Stimulated activated CD8-positive, alpha-beta memory T cell treated with anti-CD3 and anti-CD28 coated beads, Interleukin-2, amount 100 ng/mL, for 1 hour (primary cell): ENCODE measurements at regions not wholly inside any gene's neighbourhood (a gene's known extent, or its start where the extent isn't known, plus 50 kb on each side); places are given as distances from the start of the nearest gene placed in this dataset.
"Not testable (repeated sequence)": the region's sequence is repeated elsewhere in the genome, so short reads cannot be mapped to it uniquely, and the experiment has no call there.

Experiments
- DNase-seq, 2 donors: peaks; one replicate each; pipeline ENCODE4 v3.0.0-alpha.2; 2020; ENCODE audit warnings: low read depth in 2 of 2

DNA sequence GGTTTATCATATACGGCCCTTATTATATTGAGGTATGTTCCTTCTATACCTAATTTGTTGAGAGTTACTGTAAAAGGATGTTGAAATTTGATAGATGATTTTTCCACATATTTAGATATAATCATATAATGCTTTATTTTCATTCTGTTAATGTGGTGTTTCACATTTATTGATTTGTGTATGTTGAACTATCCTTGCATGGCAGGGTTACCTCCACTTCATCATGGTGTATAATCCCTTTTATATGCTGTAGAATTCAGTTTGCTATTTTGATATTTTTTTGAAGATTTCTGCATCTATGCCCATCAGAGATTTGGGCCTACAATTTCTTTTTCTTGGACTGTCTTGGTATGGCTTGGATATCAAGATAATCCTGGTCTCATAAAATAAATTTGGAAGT lies 355.5 kb downstream of the EDEM1 start:
- DNase-seq, result no peak

DNA sequence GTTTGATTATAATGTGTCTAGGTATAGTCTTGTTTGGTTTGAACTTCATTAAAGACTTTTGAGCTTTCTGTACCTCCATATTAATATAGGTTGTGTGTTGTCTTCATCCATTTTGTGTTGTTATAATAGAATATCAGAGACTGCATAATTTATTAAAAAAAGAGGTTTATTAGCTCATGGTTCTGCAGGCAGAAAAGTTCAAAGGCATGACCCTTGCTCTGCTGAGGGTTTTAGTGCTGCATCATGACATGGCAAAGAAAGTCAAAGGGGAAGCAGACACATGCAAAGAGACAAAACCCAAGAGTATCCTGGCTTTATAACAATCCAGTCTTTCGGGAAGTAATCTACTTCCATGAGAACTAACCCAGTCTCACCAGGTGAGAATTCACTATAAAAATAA lies 358.2 kb downstream of the EDEM1 start:
- DNase-seq, result no peak

DNA sequence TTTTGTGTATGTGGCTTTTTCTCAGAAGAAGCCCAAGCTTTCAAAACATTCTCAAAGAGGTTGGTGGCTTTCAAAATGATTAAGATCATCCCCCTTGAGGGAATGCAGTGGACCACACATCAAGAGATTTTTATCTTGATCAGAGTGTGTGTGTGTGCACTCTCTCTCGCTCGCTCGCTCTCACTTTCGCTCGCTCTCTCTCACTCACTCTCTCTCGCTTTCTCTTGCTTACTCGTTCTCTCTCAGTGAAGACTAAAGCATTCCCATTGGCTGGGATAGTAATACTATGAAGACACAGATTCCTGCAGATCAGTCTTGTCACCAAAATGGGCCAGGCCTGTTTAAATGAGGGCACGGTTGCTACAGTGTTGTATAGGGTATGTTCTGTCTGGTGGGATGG lies 365.7 kb downstream of the EDEM1 start:
- DNase-seq, result no peak

DNA sequence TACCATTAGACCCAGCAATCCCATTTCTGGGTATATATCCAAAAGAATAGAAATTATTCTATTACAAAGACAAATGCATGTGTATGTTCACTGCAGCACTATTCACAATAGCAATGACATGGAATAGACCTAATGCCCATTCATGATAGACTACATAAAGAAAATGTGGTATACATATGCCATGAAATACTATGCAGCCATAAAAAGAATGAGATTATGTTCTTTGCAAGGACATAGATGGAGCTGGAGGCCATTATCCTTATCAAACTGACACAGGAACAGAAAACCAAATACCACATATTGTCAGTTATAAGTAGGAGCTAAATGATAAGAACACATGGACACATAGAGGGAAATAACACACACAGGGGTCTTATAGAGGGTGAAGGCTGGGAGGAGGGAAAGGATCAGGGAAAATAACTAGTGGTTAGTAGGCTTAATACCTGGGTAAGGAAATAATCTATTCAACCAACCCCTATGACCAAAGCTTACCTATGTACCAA lies 366.8 kb downstream of the EDEM1 start:
- DNase-seq, result no peak

DNA sequence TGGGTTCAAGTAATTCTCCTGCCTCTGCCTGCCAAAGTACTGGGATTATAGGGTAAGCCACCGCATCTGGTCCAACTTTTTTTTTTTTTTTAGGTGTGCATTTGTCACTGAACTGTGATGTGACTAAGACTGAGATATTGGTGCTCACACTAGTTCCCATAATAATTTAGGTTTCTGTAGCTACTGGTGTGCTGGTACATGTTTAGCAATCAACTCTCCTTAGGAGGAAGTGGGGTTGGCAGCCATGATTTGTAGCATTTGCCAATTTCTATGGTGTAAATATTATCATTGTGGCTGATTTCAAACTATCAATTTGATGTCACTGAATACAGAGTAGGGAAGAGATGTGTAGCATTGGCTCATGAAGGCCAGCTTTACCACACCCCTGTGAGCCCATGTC lies 372.7 kb downstream of the EDEM1 start:
- DNase-seq, result no peak

DNA sequence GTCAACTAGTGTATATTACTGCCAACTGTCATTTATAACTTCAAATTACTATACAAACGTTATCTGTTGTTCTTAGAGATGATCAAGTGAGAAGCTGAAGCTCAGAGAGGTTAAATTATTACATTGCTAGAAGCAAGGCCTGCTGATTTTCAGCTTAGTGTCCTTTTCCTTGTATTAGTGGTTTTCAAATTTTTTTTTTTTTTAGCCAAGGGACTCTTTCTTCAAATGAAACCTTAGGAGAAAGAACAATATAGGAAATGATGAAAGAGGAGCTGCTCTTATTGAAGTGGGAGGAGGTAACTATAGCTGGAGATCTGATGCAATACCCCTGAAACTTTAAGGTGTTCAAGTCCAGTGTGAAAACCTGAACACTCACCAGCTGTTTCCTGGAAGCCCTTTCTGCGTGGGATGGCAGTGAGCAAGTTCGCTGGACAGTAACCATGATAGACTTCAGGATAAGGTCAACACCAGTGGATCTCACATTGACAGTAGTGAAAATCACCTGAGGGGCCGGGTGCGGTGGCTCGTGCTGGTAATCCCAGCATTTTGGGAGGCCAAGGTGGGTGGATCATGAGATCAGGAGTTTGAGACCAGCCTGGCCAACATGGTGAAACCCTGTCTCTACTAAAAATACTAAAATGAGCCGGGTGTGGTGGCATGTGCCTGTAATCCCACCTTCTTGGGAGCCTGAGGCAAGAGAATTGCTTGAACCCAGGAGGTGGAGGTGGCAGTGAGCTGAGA lies 376.2 kb downstream of the EDEM1 start:
- no peak for DNase-seq

DNA sequence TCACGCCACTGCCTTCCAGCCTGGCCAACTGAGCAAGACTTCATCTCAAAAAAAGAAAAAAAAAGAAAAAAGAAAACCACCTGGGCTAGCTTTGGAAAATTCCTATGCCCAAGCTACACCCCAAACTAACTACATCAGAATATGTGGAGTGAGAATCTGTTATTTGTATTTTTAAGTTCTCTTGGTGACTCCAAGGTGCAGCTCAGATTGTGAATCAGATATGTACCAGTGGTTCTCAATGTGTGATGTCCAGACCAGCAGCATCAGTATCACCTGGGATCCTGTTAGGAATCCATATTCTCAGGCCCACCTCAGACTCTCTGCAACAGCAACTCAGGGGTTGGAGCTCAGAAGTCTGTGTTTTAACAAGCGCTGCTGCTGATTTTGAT lies 376.8 kb downstream of the EDEM1 start:
- no peak for DNase-seq

DNA sequence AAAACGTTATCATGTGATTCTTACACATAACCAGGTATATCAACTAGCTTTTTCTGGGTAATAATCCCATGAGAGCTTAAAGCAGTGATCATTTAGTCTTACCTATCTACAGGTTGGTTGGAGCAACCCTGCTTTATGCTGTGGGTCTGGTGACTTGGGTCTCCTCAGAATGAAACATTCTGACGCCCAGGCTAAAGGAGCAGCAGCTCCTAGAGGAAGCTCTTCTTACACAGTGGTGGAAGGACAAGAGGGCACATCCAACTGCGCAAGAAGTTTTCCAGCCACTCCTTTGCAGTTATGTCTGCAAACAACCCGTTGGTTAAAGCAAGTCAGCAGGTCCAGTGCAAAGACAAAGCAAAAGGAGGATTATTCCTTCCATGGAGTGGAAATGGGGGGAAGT lies 377.5 kb downstream of the EDEM1 start:
- DNase-seq, result no peak

DNA sequence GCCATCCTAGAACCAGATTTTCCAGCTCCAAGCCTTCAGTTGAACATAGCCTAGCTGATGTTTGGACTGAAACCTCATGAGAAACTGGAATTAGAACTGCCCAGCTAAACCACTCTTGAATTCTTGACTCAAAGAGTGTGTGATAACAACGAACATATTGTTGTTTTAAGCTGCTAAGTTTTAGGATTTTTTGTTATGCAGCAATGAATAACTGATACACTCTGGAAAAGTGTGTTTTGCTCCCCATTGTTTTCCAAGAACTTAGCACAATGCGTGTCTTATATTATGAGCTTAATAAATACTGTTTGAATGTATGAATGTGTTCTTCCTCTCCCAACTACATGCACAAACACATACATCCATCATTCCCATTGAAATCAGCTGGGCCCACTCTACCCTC lies 379.6 kb downstream of the EDEM1 start:
- DNase-seq, result no peak

DNA sequence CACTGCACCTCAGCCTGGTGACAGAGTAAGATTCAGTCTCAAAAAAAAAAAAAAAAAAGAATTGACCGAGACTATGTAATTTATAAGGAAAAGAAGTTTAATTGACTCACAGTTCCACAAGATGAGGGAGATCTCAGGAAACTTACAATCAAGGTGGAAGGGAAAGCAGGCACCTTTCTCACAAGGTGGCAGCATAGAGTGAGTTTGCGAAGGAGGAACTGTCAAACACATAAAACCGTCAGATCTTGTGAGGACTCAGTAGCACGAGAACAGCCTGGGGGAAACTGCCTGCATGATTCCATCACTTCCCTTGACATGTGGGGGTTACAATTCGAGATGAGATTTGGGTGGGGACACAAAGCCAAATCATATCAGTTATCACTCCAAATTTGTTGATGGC lies 380.9 kb downstream of the EDEM1 start:
- DNase-seq, result no peak

DNA sequence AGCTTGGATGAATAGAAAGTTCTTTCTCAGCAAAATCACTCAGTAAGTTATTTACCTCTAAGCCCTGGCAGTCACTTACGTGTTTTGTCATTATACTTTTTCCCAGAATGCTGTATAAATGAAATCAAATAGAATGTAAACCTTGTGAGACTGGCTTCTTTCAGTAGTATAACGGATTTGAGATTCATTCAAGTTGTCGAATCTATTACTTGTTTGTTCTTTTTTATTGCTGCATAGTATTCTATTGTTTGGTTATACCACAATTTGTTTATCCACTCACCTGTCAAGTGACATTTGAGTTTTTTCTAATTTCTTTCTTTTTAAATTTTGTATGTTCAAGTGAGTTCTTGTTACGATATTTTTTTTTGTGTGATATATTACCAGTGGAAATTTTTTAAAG lies 381.6 kb downstream of the EDEM1 start:
- DNase-seq, result no peak

DNA sequence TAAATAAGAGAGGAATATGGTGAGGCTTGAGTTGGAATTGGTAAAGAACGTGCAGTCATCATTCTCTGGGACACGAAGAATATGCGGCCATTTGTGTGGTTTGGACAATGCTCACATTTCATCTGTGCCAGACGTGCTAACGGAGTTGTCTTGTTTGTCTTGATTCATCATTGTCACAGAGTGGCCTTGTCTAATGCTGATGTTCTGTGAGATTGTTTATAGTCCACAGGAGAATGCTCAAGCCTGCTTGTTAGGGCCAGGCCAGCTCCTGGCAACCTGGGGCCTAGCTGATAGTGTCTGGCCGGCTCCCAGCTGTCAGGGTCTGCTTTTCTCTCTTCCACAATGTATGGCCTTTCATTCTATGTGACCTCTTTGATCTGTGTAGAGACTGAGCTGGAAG lies 384.7 kb downstream of the EDEM1 start:
- no peak for DNase-seq

DNA sequence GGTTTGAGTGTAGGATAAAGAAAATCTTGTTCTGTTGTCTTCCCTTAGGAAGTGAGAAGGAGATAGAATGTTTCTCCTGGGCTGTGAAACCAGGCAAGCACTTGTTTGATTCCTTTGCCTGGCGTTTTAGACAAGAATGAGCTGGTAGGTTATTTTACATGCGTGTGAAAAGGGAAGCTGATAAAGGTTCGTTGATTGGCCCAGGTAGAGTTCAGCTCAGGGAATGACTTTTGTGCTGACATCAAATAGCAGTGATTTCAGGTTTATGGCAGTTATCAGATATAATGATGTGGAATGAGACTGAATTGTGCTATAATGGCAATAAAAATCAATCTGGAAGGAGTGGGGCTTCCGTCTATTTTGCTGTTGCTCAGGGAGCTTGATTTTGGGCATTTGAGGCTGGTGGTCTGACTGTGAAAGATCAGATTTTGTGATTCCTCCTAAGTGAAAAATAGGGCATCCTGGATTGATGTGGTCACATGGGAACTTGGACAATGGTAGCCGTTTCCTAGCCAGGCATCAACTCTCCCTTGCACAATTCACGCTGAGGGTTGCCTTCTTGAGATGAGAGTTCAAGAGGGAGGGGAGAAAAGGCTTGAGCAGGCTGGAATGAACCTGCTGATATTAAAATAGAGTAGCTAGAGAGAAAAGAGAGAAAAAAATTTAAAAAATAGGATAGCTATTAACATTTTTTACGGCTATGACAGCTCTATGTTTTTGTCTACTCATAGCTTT lies 388.9 kb downstream of the EDEM1 start:
- DNase-seq, result no peak

DNA sequence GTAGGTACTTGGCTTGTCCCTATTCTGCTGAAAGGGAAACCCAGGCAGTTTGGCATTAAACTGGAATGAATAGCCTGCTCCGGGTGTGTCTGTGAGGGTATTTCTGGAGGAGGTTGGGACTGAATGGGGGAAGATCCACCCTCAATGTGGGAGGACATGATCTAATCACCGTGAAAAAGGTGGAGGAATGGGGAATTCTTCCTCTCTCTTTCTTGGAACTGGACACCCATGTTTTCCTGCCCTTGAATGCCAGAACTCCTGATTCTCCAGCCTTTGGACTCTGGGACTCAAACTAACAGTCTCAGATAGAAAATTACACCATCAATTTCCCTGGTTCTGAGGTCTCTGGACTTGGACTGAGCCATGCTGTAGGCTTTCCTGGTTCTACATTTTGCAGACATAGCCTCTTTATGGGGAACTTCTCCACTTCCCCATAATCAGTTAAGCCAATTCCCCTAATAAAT lies 391.7 kb downstream of the EDEM1 start:
- DNase-seq, result no peak

DNA sequence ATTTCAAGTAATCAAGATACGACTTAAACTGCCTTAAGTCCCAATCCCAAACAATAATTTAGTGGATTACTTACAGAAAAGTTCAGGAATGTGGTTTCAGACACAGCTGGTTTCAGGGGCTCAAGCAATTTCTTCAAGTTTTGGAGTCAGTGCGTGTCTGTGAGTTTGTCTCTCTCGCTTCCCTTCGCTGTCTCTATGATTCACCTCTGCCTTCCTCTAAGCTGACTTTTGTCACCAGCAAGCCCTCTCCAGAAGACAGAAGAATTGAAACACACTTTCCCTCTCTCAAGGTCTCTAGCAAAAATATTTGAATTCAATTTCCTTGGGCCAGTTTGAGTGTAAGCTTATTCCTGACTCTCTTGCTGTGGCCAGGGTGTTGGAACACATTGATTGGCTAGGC lies 392.4 kb downstream of the EDEM1 start:
- DNase-seq, result no peak

DNA sequence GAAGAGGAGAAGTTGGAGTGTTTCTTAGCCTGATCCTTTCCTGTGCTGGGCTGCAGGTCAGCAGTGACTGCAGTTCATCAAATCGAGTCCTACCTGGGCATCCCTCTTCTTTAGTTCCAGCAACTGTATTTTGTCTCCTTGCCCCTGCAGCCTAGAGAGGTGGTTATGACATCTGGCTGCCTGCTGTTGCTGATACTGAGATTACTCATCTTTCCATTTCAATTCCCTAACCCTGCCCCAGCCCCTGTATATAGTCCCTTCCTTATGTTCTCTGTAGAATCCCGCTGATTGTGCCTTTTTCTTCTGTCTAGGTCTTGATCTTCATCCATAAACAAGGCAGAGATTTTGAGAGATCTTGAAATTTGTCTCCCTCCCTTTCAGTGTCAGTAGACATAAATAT lies 393.3 kb downstream of the EDEM1 start:
- no peak for DNase-seq

DNA sequence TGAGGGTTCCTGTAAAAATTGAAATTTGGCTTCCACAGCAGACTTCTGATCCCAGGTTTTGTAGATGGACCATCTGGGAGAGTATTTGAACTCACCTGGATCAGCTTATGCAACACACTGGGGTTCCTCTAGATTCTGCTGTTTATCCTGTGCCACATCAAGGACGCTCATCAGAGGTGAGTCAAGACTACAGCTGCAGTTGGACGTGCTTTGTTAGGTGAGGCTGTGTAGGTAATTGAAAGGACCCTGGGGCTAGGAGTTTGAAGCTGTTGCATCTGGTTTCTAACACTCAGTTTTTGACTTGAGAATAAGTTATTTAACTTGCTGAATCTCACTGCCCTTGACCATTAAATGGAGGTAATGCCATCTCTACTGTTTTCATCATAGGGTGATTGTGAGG lies 394.2 kb downstream of the EDEM1 start:
- DNase-seq, result no peak

DNA sequence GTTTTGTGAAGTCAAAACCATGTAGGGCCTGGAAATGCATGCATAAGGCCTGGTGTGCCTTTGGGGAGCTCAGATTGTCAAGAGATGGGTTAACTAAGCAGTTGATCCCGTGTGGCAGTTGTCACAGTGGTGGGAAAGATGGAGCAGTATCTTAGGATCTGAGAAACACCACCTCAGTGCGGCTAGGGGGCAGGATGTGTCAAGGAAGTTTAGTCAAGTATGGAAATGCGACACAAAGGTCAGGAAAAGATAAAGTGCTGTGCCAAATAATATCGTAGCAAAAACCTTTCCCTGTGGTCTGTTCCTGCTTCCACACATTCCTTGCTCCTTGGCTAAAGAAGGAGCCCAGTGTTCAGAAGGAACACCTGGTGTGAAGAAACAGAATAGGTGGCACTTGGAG lies 396.4 kb downstream of the EDEM1 start:
- no peak for DNase-seq

DNA sequence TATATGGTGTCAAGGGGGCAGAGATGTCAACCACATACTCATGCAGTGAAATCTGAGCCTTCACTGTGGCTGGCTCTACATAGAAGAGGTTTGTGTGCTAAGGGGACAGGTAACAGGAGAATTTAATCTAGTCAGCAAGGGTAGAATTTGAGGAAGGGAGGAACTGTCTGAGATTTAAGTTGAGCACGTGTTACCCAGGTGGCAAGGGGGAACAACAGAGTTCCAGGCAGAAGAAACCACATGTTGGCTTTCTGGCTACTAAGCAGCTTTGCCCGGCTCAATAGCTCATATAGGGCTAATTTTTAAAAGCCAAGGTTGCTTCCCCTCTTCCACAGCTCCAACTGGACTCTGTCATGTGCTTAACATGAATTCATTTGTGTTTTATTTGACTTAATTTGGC lies 397.6 kb downstream of the EDEM1 start:
- DNase-seq, result no peak

DNA sequence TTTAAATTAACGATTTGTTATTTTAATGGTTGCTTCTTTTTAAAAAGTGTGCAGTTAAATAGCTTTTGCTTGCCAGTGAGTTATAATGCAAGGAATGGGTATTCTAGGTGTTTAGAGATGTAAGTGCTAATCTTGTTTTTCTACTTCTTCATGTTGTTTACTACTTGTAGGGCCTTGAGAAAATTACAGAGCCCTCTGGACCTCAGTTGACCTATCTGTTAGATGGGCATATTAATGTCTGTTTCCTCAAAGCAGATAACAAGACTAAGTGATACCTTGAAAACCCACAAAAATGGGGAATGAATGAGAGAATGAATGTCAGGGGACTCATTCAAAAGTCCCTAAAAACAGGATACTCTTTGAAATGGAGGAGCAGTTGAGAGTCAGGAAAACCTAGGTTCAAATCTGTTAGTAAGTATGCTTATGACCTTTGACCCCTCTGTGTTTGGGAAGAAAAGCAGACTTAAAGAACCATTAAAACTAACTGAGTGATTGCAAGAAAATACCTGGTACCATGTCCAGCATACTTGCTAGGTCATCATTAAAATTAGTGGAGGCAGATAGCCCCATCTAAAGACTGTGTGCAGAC lies 419.5 kb downstream of the EDEM1 start:
- DNase-seq, result no peak

DNA sequence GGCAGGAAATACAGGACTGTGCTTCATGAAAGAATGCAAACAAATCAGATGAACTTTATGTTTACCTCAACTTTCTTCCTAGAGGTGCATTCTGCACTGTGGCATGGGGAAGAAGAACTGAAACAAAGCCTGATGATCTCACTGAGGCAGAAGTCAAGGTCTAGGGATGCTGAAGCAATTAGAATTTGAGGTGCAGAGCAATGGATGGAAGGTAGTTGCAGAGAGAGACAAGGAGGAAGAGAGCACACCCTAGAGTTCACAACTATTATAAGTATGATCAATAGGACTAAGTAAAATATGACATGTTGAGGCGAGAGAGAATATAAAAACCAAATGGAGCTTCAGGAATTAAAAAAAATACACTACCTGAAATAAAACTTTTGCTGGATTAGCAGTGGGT lies 420.1 kb downstream of the EDEM1 start:
- DNase-seq, result no peak

DNA sequence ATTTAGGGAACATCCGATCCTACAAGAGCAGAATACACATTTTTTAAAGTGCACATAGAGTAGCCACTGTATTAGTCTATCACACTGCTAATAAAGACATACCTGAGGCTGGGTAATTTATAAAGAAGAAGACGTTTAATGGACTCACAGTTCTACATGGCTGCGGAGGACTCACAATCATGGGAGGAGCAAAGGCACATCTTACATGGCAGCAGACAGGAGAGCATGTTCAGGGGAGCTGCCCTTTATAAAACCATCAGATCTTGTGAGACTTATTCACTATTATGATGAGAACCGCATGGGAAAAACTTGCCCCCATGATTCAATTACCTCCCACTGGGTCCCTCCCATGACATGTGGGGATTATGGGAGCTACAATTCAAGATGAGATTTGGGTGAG lies 421.5 kb downstream of the EDEM1 start:
- DNase-seq, result not testable (repeated sequence)

DNA sequence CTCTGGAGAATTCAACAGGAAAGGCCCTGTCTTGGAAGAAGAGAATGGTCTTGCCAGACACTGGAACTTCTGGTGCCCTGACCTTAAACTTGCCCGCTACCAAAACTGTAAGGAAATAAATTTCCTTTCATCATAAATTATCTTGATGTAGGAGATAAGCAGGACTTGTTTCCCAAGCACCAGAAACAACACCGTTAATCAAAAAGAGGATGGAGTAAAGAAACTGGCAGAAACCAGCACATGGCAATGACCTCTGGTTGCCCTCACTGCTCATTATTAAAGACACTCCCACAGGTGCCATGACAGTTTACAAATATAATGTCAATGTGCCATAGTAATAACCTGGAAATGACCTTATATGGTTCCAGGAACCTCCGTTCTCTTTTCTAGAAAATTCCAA lies 426.1 kb downstream of the EDEM1 start:
- no peak for DNase-seq
